Transverse colon (tissue), 4 donors: ENCODE measurements at regions not wholly inside any gene's neighbourhood (a gene's known extent, or its start where the extent isn't known, plus 50 kb on each side); places are given as distances from the start of the nearest gene placed in this dataset.

Experiments
- EP300 ChIP-seq: sonication (generic); formaldehyde crosslinking; IDR thresholded peaks from one replicate; pipeline ENCODE4 v1.6.1; 2017; ENCODE audit warnings: antibody characterized with exemption, low read depth
- POLR2A ChIP-seq: fragments of 450-650 bp; IDR thresholded peaks from one replicate; pipeline ENCODE4 v1.6.1; 2016; ENCODE audit warnings: antibody characterized with exemption, mild to moderate bottlenecking, moderate library complexity
- POLR2AphosphoS5 ChIP-seq, 3 donors: sonication (generic); formaldehyde crosslinking; IDR thresholded peaks; one replicate each; pipeline ENCODE4 v1.6.1; 2016; ENCODE audit warnings: antibody characterized with exemption in 3 of 3
- TF ChIP-seq, protein P1 (sequence below), 5 experiments: fragments of 200-600 bp in 3 of 5; fragments of 450-650 bp in 2 of 5; sonication (generic) in 3 of 5; IDR thresholded peaks; 1 replicate in 2 of 5; 2 replicates in 3 of 5; pipeline ENCODE4 v1.5.1; 2016 to 2017; ENCODE audit warnings: antibody characterized with exemption in 5 of 5, inconsistent platforms in 3 of 5, mild to moderate bottlenecking in 2 of 5, moderate library complexity in 1 of 5

DNA sequence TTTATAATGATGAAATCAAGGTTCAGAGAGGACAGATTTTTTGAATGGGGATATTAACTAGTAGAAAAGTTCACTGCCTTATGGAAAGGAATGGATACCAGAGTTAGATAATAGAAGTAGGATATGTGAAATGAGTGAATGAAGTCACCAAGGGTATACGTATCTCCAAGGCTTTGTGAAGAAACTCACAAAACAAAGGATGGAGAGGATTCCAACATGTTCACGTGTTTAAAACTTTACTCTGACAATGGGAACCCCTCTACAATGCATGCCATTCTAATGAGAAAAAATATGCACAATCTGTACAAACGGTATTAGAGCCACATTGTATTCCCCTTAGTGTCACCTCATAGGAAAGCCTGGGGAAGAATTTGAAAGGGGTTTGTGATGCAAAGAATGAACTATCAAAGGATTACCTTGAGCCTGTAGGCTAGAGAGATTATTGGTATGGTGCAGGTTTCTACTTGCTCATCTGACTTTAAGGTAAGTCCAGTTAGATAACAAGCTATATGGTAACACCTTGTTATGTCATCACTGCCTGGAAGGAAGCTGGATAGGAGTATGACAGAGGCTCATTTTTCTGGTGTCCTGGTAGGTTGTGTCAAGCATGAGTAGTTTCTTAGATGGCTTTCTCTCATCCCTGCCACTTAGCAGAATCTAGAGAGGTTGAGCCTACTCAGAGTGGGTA lies 250.3 kb upstream of the SEMA6A start:
- TF ChIP-seq, protein P1, sequence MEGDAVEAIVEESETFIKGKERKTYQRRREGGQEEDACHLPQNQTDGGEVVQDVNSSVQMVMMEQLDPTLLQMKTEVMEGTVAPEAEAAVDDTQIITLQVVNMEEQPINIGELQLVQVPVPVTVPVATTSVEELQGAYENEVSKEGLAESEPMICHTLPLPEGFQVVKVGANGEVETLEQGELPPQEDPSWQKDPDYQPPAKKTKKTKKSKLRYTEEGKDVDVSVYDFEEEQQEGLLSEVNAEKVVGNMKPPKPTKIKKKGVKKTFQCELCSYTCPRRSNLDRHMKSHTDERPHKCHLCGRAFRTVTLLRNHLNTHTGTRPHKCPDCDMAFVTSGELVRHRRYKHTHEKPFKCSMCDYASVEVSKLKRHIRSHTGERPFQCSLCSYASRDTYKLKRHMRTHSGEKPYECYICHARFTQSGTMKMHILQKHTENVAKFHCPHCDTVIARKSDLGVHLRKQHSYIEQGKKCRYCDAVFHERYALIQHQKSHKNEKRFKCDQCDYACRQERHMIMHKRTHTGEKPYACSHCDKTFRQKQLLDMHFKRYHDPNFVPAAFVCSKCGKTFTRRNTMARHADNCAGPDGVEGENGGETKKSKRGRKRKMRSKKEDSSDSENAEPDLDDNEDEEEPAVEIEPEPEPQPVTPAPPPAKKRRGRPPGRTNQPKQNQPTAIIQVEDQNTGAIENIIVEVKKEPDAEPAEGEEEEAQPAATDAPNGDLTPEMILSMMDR (IDR thresholded peaks at IDR 0.05), result no peak
- no peak for TF ChIP-seq POLR2AphosphoS5 (IDR thresholded peaks at IDR 0.05)
- TF ChIP-seq POLR2A, result no peak
- TF ChIP-seq EP300, result no peak
